B cell (primary cell): ENCODE measurements at regions not wholly inside any gene's neighbourhood (a gene's known extent, or its start where the extent isn't known, plus 50 kb on each side); places are given as distances from the start of the nearest gene placed in this dataset.

Source experiments
- CTCF ChIP-seq: fragments of 200-600 bp; IDR thresholded peaks from one replicate; pipeline ENCODE4 v1.8.0; 2022; ENCODE audit warnings: antibody characterized with exemption, mild to moderate bottlenecking
- EZH2 ChIP-seq: IDR thresholded peaks from 2 replicates; pipeline ENCODE4 v1.6.1; 2012; ENCODE audit warnings: borderline replicate concordance, low read depth, mild to moderate bottlenecking, moderate library complexity, low read length; ENCODE audit not compliant: insufficient read depth, poor library complexity, severe bottlenecking

DNA sequence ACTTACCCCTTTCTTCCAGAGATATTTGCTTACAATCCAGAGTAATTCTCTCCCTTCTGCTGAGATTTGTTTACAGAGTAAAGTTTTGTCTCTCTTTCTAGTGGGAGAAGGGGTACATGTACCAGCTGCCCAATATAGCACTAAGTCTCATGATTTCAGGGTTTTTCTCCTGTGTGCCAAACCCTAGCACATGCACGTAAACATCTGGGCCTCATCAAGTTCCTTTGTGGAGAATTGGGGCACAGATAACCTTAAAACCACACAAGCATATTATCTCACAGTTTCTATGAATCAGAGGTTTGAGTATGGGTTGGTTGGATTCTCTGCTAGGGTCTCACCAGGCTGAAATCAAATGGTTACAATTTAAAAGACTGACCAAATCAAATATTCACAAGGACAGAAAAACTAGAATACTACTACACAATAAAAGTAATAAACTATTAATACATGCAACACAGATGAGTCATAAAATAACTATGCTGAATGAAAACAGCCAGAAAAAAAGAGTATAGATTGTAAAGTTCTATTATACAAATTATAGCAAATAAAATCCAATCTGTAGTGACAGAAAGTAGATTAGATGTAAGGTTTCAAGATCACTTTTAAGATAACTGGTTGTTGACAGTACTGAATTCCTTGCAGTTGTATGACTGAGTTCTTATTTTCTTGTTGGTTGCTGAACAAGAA is 347.4 kb upstream of the PTBP2 start:
- TF ChIP-seq CTCF: no peak
- no peak for TF ChIP-seq EZH2
